DND-41 (cell line): ENCODE measurements at regions not wholly inside any gene's neighbourhood (a gene's known extent, or its start where the extent isn't known, plus 50 kb on each side); places are given as distances from the start of the nearest gene placed in this dataset.

Experiments used
- ATAC-seq: fragments of 200-7000 bp; cut with Tn5 transposase; 3 replicates; pipeline ENCODE4 v1.9.1; 2021; ENCODE audit warnings: low read depth; ENCODE audit not compliant: insufficient read depth
- DNase-seq: peaks from one replicate; pipeline ENCODE4 v3.0.0-alpha.2; 2020
- H2AFZ ChIP-seq: 2 replicates; pipeline ENCODE4 v1.6.0; 2012; ENCODE audit warnings: low read depth, low read length
- H3K27ac ChIP-seq: 2 replicates; pipeline ENCODE4 v1.5.1; 2012; ENCODE audit warnings: low read length, inconsistent platforms
- H3K27me3 ChIP-seq: fragments of 200-600 bp; sonication (generic); 2 replicates; pipeline ENCODE4 v1.6.0; 2012; ENCODE audit warnings: low read length, mild to moderate bottlenecking, inconsistent platforms; ENCODE audit not compliant: insufficient read depth, poor library complexity
- H3K36me3 ChIP-seq: 2 replicates; pipeline ENCODE4 v1.5.1; 2012; ENCODE audit warnings: low read length, inconsistent platforms; ENCODE audit not compliant: insufficient read depth
- H3K4me1 ChIP-seq: 2 replicates; pipeline ENCODE4 v1.5.1; 2012; ENCODE audit warnings: mild to moderate bottlenecking, low read length; ENCODE audit not compliant: insufficient read depth
- H3K4me2 ChIP-seq: 2 replicates; pipeline ENCODE4 v1.6.0; 2012; ENCODE audit warnings: mild to moderate bottlenecking, moderate library complexity, low read length, inconsistent platforms; ENCODE audit not compliant: insufficient read depth
- H3K4me3 ChIP-seq, 2 experiments: fragments of 200-600 bp in 1 of 2; shearing (Covaris generic) in 1 of 2; 2 replicates each; pipeline ENCODE4 v1.5.1; 2012 to 2016; ENCODE audit warnings: inconsistent platforms in 2 of 2, low read length in 2 of 2, mild to moderate bottlenecking in 2 of 2, low read depth in 1 of 2, moderate library complexity in 1 of 2
- H3K79me2 ChIP-seq: 2 replicates; pipeline ENCODE4 v1.6.0; 2012; ENCODE audit warnings: low read length, inconsistent platforms; ENCODE audit not compliant: insufficient read depth
- H3K9ac ChIP-seq: 2 replicates; pipeline ENCODE4 v1.6.0; 2012; ENCODE audit warnings: low read depth, mild to moderate bottlenecking, inconsistent platforms, low read length, moderate library complexity
- H3K9me3 ChIP-seq: 2 replicates; pipeline ENCODE4 v1.5.1; 2012; ENCODE audit warnings: low read length, moderate library complexity, mild to moderate bottlenecking, inconsistent platforms; ENCODE audit not compliant: insufficient read depth, severe bottlenecking
- H4K20me1 ChIP-seq: 2 replicates; pipeline ENCODE4 v1.6.0; 2012; ENCODE audit warnings: low read length; ENCODE audit not compliant: insufficient read depth
- EZH2 ChIP-seq: IDR thresholded peaks from 3 replicates; pipeline ENCODE4 v1.6.1; 2012; ENCODE audit warnings: borderline replicate concordance, low read depth, mild to moderate bottlenecking, moderate library complexity, low read length, inconsistent platforms; ENCODE audit not compliant: severe bottlenecking
- TF ChIP-seq, protein P1 (sequence below): IDR thresholded peaks from 2 replicates; pipeline ENCODE4 v1.5.1; 2012; ENCODE audit warnings: borderline replicate concordance, low read length, moderate library complexity, mild to moderate bottlenecking; ENCODE audit not compliant: poor library complexity, severe bottlenecking; ENCODE audit errors: extremely low read depth

DNA sequence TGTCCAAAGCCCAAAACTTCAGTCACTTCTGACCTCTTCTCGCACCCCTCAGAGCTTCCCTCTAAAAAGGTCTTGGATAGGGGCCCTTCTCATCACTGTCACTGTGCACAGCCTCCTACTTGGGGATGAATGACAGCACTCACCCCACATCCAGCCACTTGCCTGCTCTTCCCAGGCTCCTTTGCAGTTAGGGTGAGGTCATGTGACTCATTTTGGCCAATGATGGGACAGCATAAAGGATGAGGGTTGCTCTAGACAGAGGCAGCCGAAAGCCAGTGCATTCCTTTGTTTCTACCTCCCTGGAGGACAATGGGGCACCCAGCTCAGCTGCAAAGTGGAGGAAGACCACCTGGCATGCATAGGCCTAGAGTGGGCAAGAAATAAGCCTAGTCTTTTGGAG is 1413.3 kb downstream of the TBC1D22A start:
- no peak for DNase-seq
- Histone ChIP-seq H3K4me2 (no peak overlapping the region), H3K27ac (no peak overlapping the region), H4K20me1 (no peaks in the 10 kb centered on the region; the same call in 1 of the 2 replicates), H3K27me3 (no peaks in the 10 kb centered on the region), H2AFZ (no peak overlapping the region), H3K4me3 (no peak overlapping the region), H3K9me3 (no peaks in the 10 kb centered on the region), H3K9ac (no peak overlapping the region), H3K79me2 (no peaks in the 10 kb centered on the region), H3K4me1 (no peaks in the 10 kb centered on the region), H3K36me3 (no peaks in the 10 kb centered on the region)
- TF ChIP-seq, protein P1, sequence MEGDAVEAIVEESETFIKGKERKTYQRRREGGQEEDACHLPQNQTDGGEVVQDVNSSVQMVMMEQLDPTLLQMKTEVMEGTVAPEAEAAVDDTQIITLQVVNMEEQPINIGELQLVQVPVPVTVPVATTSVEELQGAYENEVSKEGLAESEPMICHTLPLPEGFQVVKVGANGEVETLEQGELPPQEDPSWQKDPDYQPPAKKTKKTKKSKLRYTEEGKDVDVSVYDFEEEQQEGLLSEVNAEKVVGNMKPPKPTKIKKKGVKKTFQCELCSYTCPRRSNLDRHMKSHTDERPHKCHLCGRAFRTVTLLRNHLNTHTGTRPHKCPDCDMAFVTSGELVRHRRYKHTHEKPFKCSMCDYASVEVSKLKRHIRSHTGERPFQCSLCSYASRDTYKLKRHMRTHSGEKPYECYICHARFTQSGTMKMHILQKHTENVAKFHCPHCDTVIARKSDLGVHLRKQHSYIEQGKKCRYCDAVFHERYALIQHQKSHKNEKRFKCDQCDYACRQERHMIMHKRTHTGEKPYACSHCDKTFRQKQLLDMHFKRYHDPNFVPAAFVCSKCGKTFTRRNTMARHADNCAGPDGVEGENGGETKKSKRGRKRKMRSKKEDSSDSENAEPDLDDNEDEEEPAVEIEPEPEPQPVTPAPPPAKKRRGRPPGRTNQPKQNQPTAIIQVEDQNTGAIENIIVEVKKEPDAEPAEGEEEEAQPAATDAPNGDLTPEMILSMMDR = no peak
- no peak for TF ChIP-seq EZH2
- no peak for ATAC-seq

DNA sequence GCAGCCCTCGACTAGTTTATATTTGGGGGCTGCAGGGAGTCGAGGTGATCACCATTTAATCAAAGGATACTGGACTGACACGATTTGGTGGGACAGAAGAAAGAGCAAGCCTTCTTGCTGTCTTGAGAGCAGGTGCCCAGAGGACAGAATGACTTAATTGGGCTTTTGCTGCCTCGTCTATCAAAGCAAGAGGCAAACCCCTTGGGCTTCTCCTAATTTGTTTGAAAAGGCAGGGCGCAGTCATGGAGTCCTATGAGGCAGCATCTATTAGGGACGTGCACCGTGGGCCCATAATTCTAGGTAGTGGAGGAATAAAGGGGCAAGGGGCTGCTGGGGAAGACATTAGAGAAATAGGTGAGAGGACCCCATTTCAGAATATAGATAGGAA is 1411.3 kb downstream of the TBC1D22A start:
- Histone ChIP-seq H3K27ac (no peak overlapping the region), H2AFZ (no peak overlapping the region), H3K79me2 (no peaks in the 10 kb centered on the region), H3K4me3 (no peak overlapping the region), H3K36me3 (no peaks in the 10 kb centered on the region), H3K4me1 (no peaks in the 10 kb centered on the region), H3K4me2 (no peak overlapping the region), H3K9me3 (no peaks in the 10 kb centered on the region), H3K27me3 (no peaks in the 10 kb centered on the region), H3K9ac (no peak overlapping the region), H4K20me1 (no peaks in the 10 kb centered on the region; the same call in 1 of the 2 replicates)
- TF ChIP-seq, protein P1 = no peak
- TF ChIP-seq EZH2 = no peak
- ATAC-seq (no peak), DNase-seq (no peak)

DNA sequence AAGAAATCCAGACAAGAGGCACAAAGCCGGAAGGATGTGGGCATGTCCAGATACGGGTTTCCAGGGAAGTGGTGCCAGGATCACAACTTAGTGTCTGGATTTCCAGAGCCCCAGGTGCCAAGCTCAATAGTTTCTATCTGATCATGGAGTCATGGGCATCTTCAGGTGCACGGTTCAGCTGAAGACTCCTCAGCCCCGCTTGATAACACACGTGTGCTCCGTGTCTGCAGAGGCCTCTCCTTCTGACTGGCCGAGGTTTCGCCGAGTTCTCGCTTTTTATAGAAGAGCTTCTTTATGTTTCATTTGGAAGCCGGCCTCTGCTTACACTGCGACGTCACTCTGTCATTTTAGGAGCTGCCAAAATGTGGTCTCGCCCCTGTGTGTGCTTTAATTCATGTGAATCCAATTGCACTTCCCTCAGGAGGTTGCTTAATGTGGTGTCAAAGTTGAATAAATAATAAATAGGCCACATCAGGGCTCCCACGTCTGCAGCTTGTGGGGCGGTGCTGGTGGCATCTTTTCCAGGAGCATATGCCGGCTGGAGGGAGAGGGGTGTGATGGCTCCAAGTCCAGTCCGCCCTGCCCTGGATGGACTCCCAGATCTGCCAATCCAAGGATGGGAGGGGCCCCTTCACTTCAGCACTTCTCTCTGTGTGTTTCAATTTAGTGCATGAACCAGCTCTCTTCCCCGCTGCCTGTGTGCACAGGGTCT is 1410.8 kb downstream of the TBC1D22A start:
- Histone ChIP-seq H3K4me1 (no peaks in the 10 kb centered on the region), H3K9ac (no peak overlapping the region), H3K27me3 (no peaks in the 10 kb centered on the region), H3K36me3 (no peaks in the 10 kb centered on the region), H4K20me1 (no peaks in the 10 kb centered on the region; the same call in 1 of the 2 replicates), H3K27ac (no peak overlapping the region), H3K4me2 (no peak overlapping the region), H3K9me3 (no peaks in the 10 kb centered on the region), H3K4me3 (no peak overlapping the region), H2AFZ (no peak overlapping the region), H3K79me2 (no peaks in the 10 kb centered on the region)
- TF ChIP-seq EZH2 = no peak
- TF ChIP-seq, protein P1 = no peak
- ATAC-seq (no peak), DNase-seq (no peak)
